IMR-90 (cell line): ENCODE measurements at regions not wholly inside any gene's neighbourhood (a gene's known extent, or its start where the extent isn't known, plus 50 kb on each side); places are given as distances from the start of the nearest gene placed in this dataset.
"Not testable (repeated sequence)": the region's sequence is repeated elsewhere in the genome, so short reads cannot be mapped to it uniquely, and the experiment has no call there.

ENCODE experiments used
- ATAC-seq: fragments of 200-7000 bp; cut with Tn5 transposase; 2 replicates; pipeline ENCODE4 v1.9.1; 2020; ENCODE audit warnings: low read depth, mild to moderate bottlenecking, moderate library complexity
- BruUV-seq: library from RNA; stranded (reverse); fragments of 400-500 nt; replicated peaks from 2 replicates; lab custom pipeline; 2021; lab: Mats Ljungman, UMichigan
- CTCF ChIA-PET: fragments of 300-600 bp; formaldehyde crosslinking; extraction: SDS; loops from one replicate; lab custom pipeline; 2021; ENCODE audit warnings: antibody characterized with exemption; lab: Yijun Ruan, JAX
- POLR2A ChIA-PET: fragments of 300-600 bp; sonication (Branson Sonifier 250); formaldehyde crosslinking; loops from one replicate; lab custom pipeline; 2022; ENCODE audit warnings: antibody characterized with exemption; ENCODE audit not compliant: unreplicated experiment; lab: Charles Lee
- DNase-seq: peaks from one replicate; pipeline ENCODE4 v3.0.0; 2013
- H2AFZ ChIP-seq: replicated peaks from 2 replicates; pipeline ENCODE3; 2013; ENCODE audit warnings: low read length, mild to moderate bottlenecking; ENCODE audit not compliant: poor library complexity
- H2AK5ac ChIP-seq: 2 replicates; pipeline ENCODE4 v1.6.1; 2013; ENCODE audit warnings: low read depth, low read length, inconsistent platforms
- H2AK9ac ChIP-seq: replicated peaks from 2 replicates; pipeline ENCODE3; 2013; ENCODE audit warnings: mild to moderate bottlenecking, low read depth, low read length, moderate library complexity; ENCODE audit not compliant: poor library complexity
- H2BK120ac ChIP-seq: 2 replicates; pipeline ENCODE4 v1.6.1; 2013; ENCODE audit warnings: low read depth, low read length, inconsistent platforms
- H2BK15ac ChIP-seq: 3 replicates; pipeline ENCODE4 v1.6.1; 2013; ENCODE audit warnings: low read depth, low read length, inconsistent platforms
- H2BK20ac ChIP-seq: 2 replicates; pipeline ENCODE4 v1.6.1; 2013; ENCODE audit warnings: low read depth, mild to moderate bottlenecking, inconsistent platforms, low read length, moderate library complexity
- H2BK5ac ChIP-seq: 2 replicates; pipeline ENCODE4 v1.6.1; 2013; ENCODE audit warnings: mild to moderate bottlenecking, low read depth, low read length, inconsistent platforms; ENCODE audit not compliant: poor library complexity, severe bottlenecking
- H3K14ac ChIP-seq: replicated peaks from 2 replicates; pipeline ENCODE4 v1.6.1; 2013; ENCODE audit warnings: low read depth, low read length, inconsistent platforms
- H3K18ac ChIP-seq: 2 replicates; pipeline ENCODE4 v1.6.1; 2013; ENCODE audit warnings: low read depth, low read length, control low read depth
- H3K23ac ChIP-seq: 2 replicates; pipeline ENCODE4 v1.6.1; 2013; ENCODE audit warnings: low read depth, low read length, inconsistent platforms
- H3K27ac ChIP-seq: 2 replicates; pipeline ENCODE4 v1.5.1; 2013; ENCODE audit warnings: mild to moderate bottlenecking, control low read depth, low read length; ENCODE audit not compliant: insufficient read depth
- H3K27me3 ChIP-seq: 2 replicates; pipeline ENCODE4 v1.6.1; 2013; ENCODE audit warnings: low read length; ENCODE audit not compliant: control insufficient read depth, insufficient read depth
- H3K36me3 ChIP-seq: 2 replicates; pipeline ENCODE4 v1.6.1; 2013; ENCODE audit warnings: low read length, mixed read lengths; ENCODE audit not compliant: control insufficient read depth, insufficient read depth
- H3K4ac ChIP-seq: 2 replicates; pipeline ENCODE4 v1.6.1; 2013; ENCODE audit warnings: low read depth, low read length, inconsistent platforms
- H3K4me1 ChIP-seq: 2 replicates; pipeline ENCODE4 v1.6.1; 2013; ENCODE audit warnings: low read length, mixed read lengths; ENCODE audit not compliant: control insufficient read depth, insufficient read depth
- H3K4me2 ChIP-seq: 2 replicates; pipeline ENCODE4 v1.6.1; 2013; ENCODE audit warnings: low read depth, mild to moderate bottlenecking, control low read depth, low read length, moderate library complexity
- H3K4me3 ChIP-seq: 2 replicates; pipeline ENCODE4 v1.5.1; 2013; ENCODE audit warnings: low read depth, mild to moderate bottlenecking, control low read depth, low read length, moderate library complexity; ENCODE audit not compliant: insufficient read depth
- H3K56ac ChIP-seq: 2 replicates; pipeline ENCODE4 v1.6.1; 2013; ENCODE audit warnings: low read length, inconsistent platforms; ENCODE audit not compliant: insufficient read depth; ENCODE audit errors: extremely low read depth
- H3K79me1 ChIP-seq, 2 experiments: 2 replicates each; pipeline ENCODE4 v1.6.1; 2013; ENCODE audit warnings: low read length in 2 of 2, inconsistent platforms in 1 of 2, low read depth in 1 of 2
- H3K9ac ChIP-seq: 2 replicates; pipeline ENCODE4 v1.6.1; 2013; ENCODE audit warnings: low read depth, low read length, control low read depth
- H3K9me1 ChIP-seq: 2 replicates; pipeline ENCODE4 v1.6.1; 2013; ENCODE audit warnings: low read length, inconsistent platforms; ENCODE audit not compliant: insufficient read depth
- H3K9me3 ChIP-seq: 2 replicates; pipeline ENCODE4 v1.6.1; 2013; ENCODE audit warnings: low read length; ENCODE audit not compliant: control insufficient read depth, insufficient read depth
- H4K20me1 ChIP-seq: 2 replicates; pipeline ENCODE4 v1.6.1; 2013; ENCODE audit warnings: low read length, inconsistent platforms; ENCODE audit not compliant: insufficient read depth
- H4K5ac ChIP-seq: 2 replicates; pipeline ENCODE4 v1.6.1; 2013; ENCODE audit warnings: mild to moderate bottlenecking, low read depth, low read length, control low read depth
- H4K8ac ChIP-seq, 2 experiments: 2 replicates each; pipeline ENCODE4 v1.6.1; 2013; ENCODE audit warnings: low read depth in 2 of 2, low read length in 2 of 2, control low read depth in 1 of 2, inconsistent platforms in 1 of 2
- H4K91ac ChIP-seq: 2 replicates; pipeline ENCODE4 v1.6.1; 2013; ENCODE audit warnings: low read depth, low read length, inconsistent platforms; ENCODE audit not compliant: insufficient read depth
- MXI1 ChIP-seq: IDR thresholded peaks from 2 replicates; pipeline ENCODE4 v1.6.1; 2012; ENCODE audit warnings: low read depth, mild to moderate bottlenecking, low read length, moderate library complexity, borderline replicate concordance
- POLR2A ChIP-seq: IDR thresholded peaks from 2 replicates; pipeline ENCODE4 v1.6.1; 2012; ENCODE audit warnings: mild to moderate bottlenecking, low read depth, low read length
- SMC3 ChIP-seq: fragments of 150-350 bp; IDR thresholded peaks from 2 replicates; pipeline ENCODE4 v1.6.1; 2016; ENCODE audit warnings: low read depth, mild to moderate bottlenecking, antibody characterized with exemption, low read length, moderate library complexity
- USF2 ChIP-seq: fragments of 150-350 bp; IDR thresholded peaks from 2 replicates; pipeline ENCODE4 v1.6.1; 2017; ENCODE audit warnings: mild to moderate bottlenecking, antibody characterized with exemption, low read length, low read depth
- WGBS, 2 experiments: methylation state at CpG; one replicate each; pipeline versions ENCODE4 v1.1.5 to v1.1.7; 2013; ENCODE audit warnings: missing lambda C conversion rate in 2 of 2; ENCODE audit not compliant: insufficient read length in 1 of 2; ENCODE audit errors: extremely low coverage in 2 of 2; 5-methylcytosine and 5-hydroxymethylcytosine counted together
- dilution Hi-C: fragments of 300-500 bp; cut with HindIII; formaldehyde crosslinking; loops from one replicate; pipeline ENCODE4 v1.14.3; 2018; ENCODE audit warnings: low sequenced_read_pairs; ENCODE audit not compliant: unreplicated experiment
- in situ Hi-C: fragments of 300-500 bp; cut with MboI; formaldehyde crosslinking; loops from 3 replicates; pipeline ENCODE4 v1.14.3; 2019; ENCODE audit warnings: low sequenced_read_pairs, inconsistent platforms, mixed read lengths
- intact Hi-C: fragments of 100-400 bp; cut with micrococcal nuclease; formaldehyde crosslinking; loops from 2 replicates; pipeline ENCODE4 v1.10.0; 2022

GRCh38 chr2:183840061-183840584, 715.9 kb downstream of the NUP35 start:
- dilution Hi-C loops = no loop called here
- in situ Hi-C loops = no loop called here
- no CpG with 5 or more reads among the region's 4 CpGs for WGBS, 2 experiments

DNA sequence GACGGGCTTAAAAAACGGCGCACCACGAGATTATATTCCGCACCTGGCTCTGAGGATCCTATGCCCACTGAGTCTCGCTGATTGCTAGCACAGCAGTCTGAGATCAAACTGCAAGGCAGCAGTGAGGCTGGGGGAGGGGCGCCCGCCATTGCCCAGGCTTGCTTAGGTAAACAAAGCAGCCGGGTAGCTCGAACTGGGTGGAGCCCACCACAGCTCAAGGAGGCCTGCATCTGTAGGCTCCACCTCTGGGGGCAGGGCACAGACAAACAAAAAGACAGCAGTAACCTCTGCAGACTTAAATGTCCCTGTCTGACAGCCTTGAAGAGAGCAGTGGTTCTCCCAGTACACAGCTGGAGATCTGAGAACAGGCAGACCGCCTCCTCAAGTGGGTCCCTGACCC, 725.6 kb downstream of the NUP35 start:
- H3K18ac ChIP-seq, in situ Hi-C loops, H2AK5ac ChIP-seq, H4K8ac ChIP-seq, H2BK20ac ChIP-seq, H3K27me3 ChIP-seq, H3K4ac ChIP-seq, H3K4me3 ChIP-seq, POLR2A ChIA-PET, H2BK5ac ChIP-seq, BruUV-seq, H4K5ac ChIP-seq, H3K9me1 ChIP-seq, DNase-seq, H4K20me1 ChIP-seq, H2AFZ ChIP-seq, H2BK15ac ChIP-seq, H3K9ac ChIP-seq, intact Hi-C loops, H3K27ac ChIP-seq, H2AK9ac ChIP-seq, H3K4me2 ChIP-seq, H3K14ac ChIP-seq, H3K36me3 ChIP-seq, H3K23ac ChIP-seq, H3K4me1 ChIP-seq, ATAC-seq, dilution Hi-C loops, H3K9me3 ChIP-seq, CTCF ChIA-PET, H4K91ac ChIP-seq, H2BK120ac ChIP-seq, H3K56ac ChIP-seq, H3K79me1 ChIP-seq: not testable (repeated sequence)
- WGBS, 2 experiments = 70% methylated on average over 7 of the region's 11 CpGs; no CpG with 5 or more reads in 1 of the 2 experiments

More at GRCh38 chr2:183840061-183840584, 715.9 kb downstream of the NUP35 start:
- H3K4me2 ChIP-seq = no peak overlapping the region
- H4K8ac ChIP-seq = no peak overlapping the region
- H3K9me1 ChIP-seq = no peaks in the 10 kb centered on the region
- no peaks in the 10 kb centered on the region for H3K27me3 ChIP-seq
- DNase-seq = no peak
- intact Hi-C loops = no loop called here
- no peak overlapping the region for H3K18ac ChIP-seq
- no peak for ATAC-seq
- H2AFZ ChIP-seq = no peak overlapping the region
- H2AK5ac ChIP-seq = no peak overlapping the region
- H4K91ac ChIP-seq = no peak overlapping the region
- no peak overlapping the region for H3K56ac ChIP-seq
- no peak overlapping the region for H2AK9ac ChIP-seq
- H3K79me1 ChIP-seq = no peaks in the 10 kb centered on the region
- H3K4me3 ChIP-seq = no peak overlapping the region
- no peaks in the 10 kb centered on the region for H4K20me1 ChIP-seq
- BruUV-seq = no TSS peak
- no peaks in the 10 kb centered on the region for H3K4me1 ChIP-seq
- no peak for TF ChIP-seq SMC3
- TF ChIP-seq POLR2A = no peak
- TF ChIP-seq MXI1 = no peak
- no peak for TF ChIP-seq USF2
- ChIA-PET CTCF (no interaction called here), POLR2A (no interaction called here)
- no peaks in the 10 kb centered on the region for H3K36me3 ChIP-seq
- no peak overlapping the region for H2BK5ac ChIP-seq
- no peak overlapping the region for H2BK120ac ChIP-seq
- peaks cover 27% of the 10 kb centered on the region; the same call in 1 of the 2 replicates for H3K9me3 ChIP-seq
- no peak overlapping the region for H4K5ac ChIP-seq
- H2BK20ac ChIP-seq = no peak overlapping the region
- no peak overlapping the region for H3K23ac ChIP-seq
- no peak overlapping the region for H3K27ac ChIP-seq
- no peak overlapping the region for H2BK15ac ChIP-seq
- no peak overlapping the region for H3K9ac ChIP-seq
- no peak overlapping the region for H3K4ac ChIP-seq
- H3K14ac ChIP-seq = no peak overlapping the region
